ENCODE measurements at regions not wholly inside any gene's neighbourhood (a gene's known extent, or its start where the extent isn't known, plus 50 kb on each side); places are given as distances from the start of the nearest gene placed in this dataset.

DNA sequence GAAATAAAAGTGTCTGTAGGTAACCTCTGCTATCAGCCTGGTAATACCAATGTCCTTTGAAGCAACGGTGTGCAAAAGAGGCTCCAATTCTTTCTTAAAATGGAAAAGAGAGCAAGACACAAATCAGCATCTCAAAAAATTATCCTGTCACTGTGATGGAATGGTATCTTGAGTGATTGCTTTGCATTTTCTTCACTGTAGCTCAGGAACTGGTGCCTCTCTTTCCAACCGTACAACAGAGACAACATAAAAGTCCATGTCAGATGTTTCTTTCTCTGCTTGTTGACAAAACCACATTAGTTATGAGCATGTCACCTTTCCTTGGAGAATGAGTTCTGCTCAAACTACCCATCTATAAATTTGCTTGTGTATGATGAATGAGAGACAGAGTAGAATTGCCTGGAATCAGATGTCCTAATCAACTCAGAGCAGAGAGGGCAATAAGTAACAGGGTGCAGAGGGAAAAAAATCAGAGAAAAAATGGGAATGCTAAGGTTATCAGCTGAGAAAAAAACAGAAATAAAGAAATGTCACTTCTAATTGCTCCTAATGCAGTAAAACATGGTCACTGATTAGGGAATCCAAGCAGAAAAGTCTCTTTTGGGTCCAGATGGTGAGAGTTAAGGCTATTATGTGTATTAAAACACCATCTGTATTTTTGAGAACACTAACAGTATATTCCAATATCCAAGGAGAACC lies 465.0 kb upstream of the ATP2B1 start:
- Histone ChIP-seq H3K9me3 (replicated peaks; ENCODE audit: insufficient read depth, low read length) (no peaks in the 10 kb centered on the region), H3K4me2 (ENCODE audit: low read depth, low read length) (no peak overlapping the region), H3K36me3 (replicated peaks; ENCODE audit: insufficient read depth, low read length) (no peaks in the 10 kb centered on the region), H3F3A (ENCODE audit: insufficient read depth, low read length) (no peaks in the 10 kb centered on the region), H3K9ac (ENCODE audit: low read length) (no peak overlapping the region), H4K20me1 (ENCODE audit: insufficient read depth, low read length) (no peaks in the 10 kb centered on the region), H3K27ac (ENCODE audit: low read length) (no peak overlapping the region), H2AFZ (ENCODE audit: low read length) (no peak overlapping the region), H3K27me3 (replicated peaks; ENCODE audit: insufficient read depth, low read length) (no peaks in the 10 kb centered on the region), H3K4me1 (ENCODE audit: low read length) (no peaks in the 10 kb centered on the region), H3K4me3 (ENCODE audit: low read length) (no peak overlapping the region), H3K79me2 (ENCODE audit: low read length) (no peaks in the 10 kb centered on the region), H3K9me2 (replicated peaks; ENCODE audit: insufficient read depth, low read length) (no peaks in the 10 kb centered on the region)
- TF ChIP-seq CTCF (IDR thresholded peaks at IDR 0.05; ENCODE audit: low read length) (no peak), EZH2phosphoT487 (IDR thresholded peaks at IDR 0.05; ENCODE audit: low read length) (no peak), EZH2 (optimal IDR thresholded peaks at IDR 0.05; ENCODE audit: low read depth, low read length) (no peak)
- no peak for DNase-seq

- Histone ChIP-seq H3K9ac (ENCODE audit: low read length) (no peak overlapping the region), H3K4me3 (ENCODE audit: low read length) (no peak overlapping the region), H3K4me1 (ENCODE audit: low read length) (no peaks in the 10 kb centered on the region), H3K36me3 (replicated peaks; ENCODE audit: insufficient read depth, low read length) (no peaks in the 10 kb centered on the region), H3K79me2 (ENCODE audit: low read length) (no peaks in the 10 kb centered on the region), H3K27ac (ENCODE audit: low read length) (no peak overlapping the region), H3K9me2 (replicated peaks; ENCODE audit: insufficient read depth, low read length) (no peaks in the 10 kb centered on the region), H3F3A (ENCODE audit: insufficient read depth, low read length) (no peaks in the 10 kb centered on the region), H3K27me3 (replicated peaks; ENCODE audit: insufficient read depth, low read length) (no peaks in the 10 kb centered on the region), H2AFZ (ENCODE audit: low read length) (no peak overlapping the region), H3K4me2 (ENCODE audit: low read depth, low read length) (no peak overlapping the region), H3K9me3 (replicated peaks; ENCODE audit: insufficient read depth, low read length) (no peaks in the 10 kb centered on the region), H4K20me1 (ENCODE audit: insufficient read depth, low read length) (no peaks in the 10 kb centered on the region)
- TF ChIP-seq EZH2 (optimal IDR thresholded peaks at IDR 0.05; ENCODE audit: low read depth, low read length) (no peak), EZH2phosphoT487 (IDR thresholded peaks at IDR 0.05; ENCODE audit: low read length) (no peak), CTCF (IDR thresholded peaks at IDR 0.05; ENCODE audit: low read length) (no peak)
- DNase-seq: no peak
Measured at GRCh38 chr12:90172524-90172923, 463.9 kb upstream of the ATP2B1 start.

DNA sequence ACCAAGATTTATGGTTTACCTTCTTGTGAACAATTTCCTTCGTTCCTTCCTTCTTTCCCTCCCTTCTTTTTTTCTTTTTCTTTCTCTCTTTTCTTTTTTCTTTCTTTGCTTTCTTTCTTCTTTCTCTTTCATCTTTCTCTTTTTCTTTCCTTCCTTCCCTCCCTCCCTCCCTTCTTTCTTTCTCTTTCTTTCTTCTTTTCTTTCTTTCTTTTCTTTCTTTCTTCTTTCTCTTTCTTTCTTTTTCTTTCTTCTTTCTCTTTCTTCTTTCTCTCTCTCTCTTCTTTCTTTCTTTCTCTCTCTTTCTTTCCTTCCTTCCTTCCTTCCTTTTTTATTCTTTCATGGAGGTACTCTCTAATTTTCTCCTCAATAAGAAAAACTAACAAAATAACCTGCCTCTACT lies 462.1 kb upstream of the ATP2B1 start:
- no peaks in the 10 kb centered on the region for H3K4me1 ChIP-seq (ENCODE audit: low read length)
- H3K9me3 ChIP-seq (replicated peaks; ENCODE audit: insufficient read depth, low read length): no peaks in the 10 kb centered on the region
- no peaks in the 10 kb centered on the region for H3K79me2 ChIP-seq (ENCODE audit: low read length)
- H2AFZ ChIP-seq (ENCODE audit: low read length): no peak overlapping the region
- H3K27ac ChIP-seq (ENCODE audit: low read length): no peak overlapping the region
- H3K36me3 ChIP-seq (replicated peaks; ENCODE audit: insufficient read depth, low read length): no peaks in the 10 kb centered on the region
- H3K9ac ChIP-seq (ENCODE audit: low read length): no peak overlapping the region
- TF ChIP-seq CTCF (IDR thresholded peaks at IDR 0.05; ENCODE audit: low read length): no peak
- TF ChIP-seq EZH2phosphoT487 (IDR thresholded peaks at IDR 0.05; ENCODE audit: low read length): no peak
- no peak for TF ChIP-seq EZH2 (optimal IDR thresholded peaks at IDR 0.05; ENCODE audit: low read depth, low read length)
- no peak overlapping the region for H3K4me3 ChIP-seq (ENCODE audit: low read length)
- H3K9me2 ChIP-seq (replicated peaks; ENCODE audit: insufficient read depth, low read length): no peaks in the 10 kb centered on the region
- no peaks in the 10 kb centered on the region for H3F3A ChIP-seq (ENCODE audit: insufficient read depth, low read length)
- no peaks in the 10 kb centered on the region for H3K27me3 ChIP-seq (replicated peaks; ENCODE audit: insufficient read depth, low read length)
- H3K4me2 ChIP-seq (ENCODE audit: low read depth, low read length): no peak overlapping the region
- no peaks in the 10 kb centered on the region for H4K20me1 ChIP-seq (ENCODE audit: insufficient read depth, low read length)
- no peak for DNase-seq
